Stimulated activated CD4-positive, alpha-beta T cell treated with anti-CD3 and anti-CD28 coated beads, TNF-alpha, amount 100 ng/mL, for 1 hour (primary cell): ENCODE measurements at regions not wholly inside any gene's neighbourhood (a gene's known extent, or its start where the extent isn't known, plus 50 kb on each side); places are given as distances from the start of the nearest gene placed in this dataset.
A peak's percentile ranks its signal among the peaks of the same experiment; 100 is the strongest.
"Not testable (repeated sequence)": the region's sequence is repeated elsewhere in the genome, so short reads cannot be mapped to it uniquely, and the experiment has no call there.

Experiments
- DNase-seq, 3 donors: peaks; one replicate each; pipeline ENCODE4 v3.0.0-alpha.2; 2020; ENCODE audit warnings: low read depth in 3 of 3, low spot score in 1 of 3

DNA sequence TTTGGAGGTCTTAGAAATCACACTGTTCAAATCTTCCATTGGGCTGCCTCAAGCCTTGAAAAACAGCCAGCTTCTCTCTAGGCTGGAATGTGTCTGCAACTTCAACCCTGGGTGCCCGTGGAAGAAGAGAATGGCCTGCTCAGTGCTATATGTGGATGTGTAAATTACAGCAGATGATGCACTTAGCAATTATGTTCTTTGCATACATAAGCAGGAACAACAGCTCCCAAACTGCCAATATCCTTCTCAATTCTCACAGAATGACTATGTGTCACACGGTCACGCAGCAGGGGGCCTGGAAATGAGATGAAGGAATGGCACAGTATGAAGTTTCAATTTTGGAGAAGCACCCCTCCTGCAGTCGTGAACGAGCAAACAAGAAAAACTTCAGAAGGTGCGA is 175.2 kb upstream of the SMARCA2 start:
- no peak for DNase-seq

DNA sequence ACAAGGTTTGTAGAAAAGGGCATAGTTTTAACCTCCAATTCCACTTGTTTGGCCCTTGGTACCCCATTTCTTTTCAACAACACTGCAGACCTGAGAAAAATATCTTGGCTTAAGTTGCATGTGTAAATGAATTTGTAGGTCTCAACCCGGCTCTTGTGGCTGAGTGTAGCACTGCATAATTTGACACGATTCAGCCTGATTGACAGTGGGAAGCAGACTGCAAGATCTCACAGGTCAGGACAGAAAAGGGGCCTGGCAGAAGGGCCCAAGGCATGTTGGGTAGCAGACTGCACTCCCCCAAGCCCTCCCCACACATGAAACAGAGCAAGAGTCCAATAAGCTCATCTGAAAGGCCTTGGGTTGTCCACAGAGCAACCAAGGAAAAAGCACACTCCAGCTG is 169.7 kb upstream of the SMARCA2 start:
- no peak for DNase-seq

DNA sequence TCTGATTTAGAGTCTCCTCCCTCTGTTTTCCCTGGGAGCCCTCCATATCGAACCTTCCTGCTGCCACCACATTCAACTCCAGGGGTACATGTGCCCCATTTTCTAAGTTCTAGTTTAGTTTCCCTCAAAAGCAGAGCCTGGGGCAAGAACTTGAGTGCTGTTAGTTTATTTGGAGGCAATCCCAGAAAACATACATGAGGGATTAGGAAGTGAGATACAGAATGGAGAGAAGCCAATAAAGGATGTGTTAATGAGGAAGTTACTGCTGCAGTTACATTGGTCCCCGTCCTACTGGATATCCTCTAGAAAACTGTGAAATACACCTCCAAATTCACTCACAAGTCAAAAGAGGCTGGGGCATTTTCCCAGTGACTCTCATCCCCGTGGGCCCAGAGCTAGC is 159.4 kb upstream of the SMARCA2 start:
- no peak for DNase-seq

DNA sequence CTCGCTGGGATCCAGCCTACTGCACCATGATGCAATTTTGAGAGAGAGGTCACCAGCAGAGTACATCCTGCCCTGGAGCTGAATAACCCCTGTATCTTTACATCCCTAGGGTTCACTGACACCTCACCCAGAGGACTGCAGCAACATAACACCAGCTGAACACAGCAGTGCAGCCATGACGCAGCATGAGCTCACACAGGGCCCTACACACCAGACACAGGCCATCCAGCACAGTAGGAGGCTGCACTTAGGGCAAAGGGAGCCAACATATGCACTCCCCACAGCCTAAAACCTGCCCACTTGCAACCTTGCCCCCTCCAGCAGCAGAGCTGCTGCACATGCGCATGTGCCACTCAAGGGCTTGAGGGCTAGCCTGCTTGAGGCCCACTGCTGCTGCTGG is 157.3 kb upstream of the SMARCA2 start:
- no peak for DNase-seq

DNA sequence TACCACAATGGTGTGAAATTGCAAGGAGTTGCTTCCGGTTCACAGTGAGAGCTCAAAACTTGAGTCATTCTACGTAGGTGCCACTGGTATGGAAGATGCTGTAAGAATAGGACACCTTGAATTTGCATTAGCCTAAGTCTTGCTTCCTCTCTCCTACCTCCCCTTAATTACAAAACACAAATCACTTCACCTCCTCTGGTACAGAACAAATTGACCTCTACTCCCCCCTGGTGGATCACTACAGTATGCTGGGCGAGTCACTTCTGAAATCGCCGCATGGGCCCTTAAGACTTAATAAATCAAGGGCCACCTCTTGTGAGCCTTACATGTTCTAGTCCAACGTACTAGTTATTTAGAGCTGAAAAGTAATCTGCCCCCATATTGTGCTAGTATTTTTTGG is 145.3 kb upstream of the SMARCA2 start:
- no peak for DNase-seq

DNA sequence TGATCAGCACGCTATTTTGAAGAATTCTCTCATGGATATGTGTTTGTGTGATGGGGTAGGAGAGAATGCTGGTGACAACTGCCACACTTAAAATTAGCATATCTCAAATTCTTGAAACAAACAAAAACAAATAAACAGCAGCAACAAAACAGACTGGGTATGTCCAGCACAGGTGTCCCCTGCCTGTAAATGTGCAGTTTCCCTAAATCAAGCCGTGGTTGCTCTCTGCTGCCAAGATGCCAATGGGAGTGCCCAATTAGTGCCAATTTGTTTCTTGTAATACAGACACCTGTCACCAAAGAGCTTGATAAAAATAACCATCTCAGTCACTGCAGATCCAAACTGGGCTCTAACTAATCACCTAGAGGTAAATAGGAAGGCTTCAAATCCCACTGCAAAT is 144.2 kb upstream of the SMARCA2 start:
- no peak for DNase-seq

DNA sequence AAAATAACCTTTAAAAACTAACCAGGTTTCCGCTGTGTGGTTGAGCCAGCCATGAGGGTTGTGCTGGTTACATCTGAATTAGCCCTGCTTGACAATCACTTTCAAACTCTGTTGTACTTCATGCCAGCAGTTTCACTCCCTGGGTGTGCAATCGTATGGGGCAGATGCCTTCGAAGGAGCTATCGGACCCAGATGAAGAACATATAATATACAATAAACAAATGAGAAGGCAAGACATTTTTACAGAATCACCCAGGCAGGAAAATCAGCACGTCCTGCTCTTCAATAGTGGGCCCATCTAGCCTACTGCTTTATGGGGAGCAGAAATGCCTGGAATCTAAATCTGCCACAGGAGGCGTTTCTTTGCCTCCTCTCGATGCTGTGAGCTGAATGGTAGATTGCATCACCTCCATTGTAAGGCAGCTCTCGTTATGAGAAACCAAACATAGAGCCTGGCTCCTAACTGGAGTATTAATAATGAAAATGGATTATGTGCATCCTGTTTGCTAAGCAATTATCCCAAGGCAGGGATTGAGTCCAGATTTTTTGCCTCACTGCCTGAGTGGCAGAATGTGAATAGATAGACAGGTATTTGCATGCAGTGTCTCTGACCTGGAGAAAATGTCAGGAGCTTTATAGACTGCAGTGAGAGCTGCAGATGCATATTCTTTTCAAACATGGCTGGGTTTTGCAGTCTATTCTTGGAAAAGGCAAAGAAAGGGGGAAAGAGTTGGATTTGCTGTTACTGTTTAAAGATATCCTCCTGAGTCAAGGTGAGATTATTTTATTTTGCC is 143.3 kb upstream of the SMARCA2 start:
- no peak for DNase-seq

DNA sequence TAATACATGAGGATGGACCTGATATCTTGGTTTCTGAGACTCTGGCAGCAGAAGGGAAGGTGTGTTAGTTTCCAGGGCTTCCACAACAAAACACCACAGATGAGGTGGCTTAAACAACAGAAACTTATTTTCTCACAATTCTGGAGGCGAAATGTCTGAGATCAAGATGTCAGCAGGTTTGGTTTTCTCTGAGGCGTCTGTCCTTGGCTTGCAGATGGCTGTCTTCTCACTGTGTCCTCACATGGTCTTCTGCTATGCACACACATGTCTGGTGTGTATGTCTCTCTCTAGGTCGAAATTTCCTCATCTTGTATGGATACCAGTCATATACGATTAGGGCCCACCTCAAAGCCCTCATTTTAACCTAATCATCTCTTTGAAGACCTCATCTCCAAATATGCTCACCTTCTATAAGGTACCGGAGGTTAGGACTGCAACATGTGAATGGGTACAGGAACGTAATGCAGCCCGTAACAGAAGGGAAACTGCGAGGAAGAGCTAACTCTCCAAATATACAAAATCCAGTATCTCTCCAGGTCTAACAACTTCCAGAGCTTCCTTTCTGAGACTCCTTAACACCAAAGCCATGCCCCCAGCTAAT is 139.8 kb upstream of the SMARCA2 start:
- DNase-seq = no peak

DNA sequence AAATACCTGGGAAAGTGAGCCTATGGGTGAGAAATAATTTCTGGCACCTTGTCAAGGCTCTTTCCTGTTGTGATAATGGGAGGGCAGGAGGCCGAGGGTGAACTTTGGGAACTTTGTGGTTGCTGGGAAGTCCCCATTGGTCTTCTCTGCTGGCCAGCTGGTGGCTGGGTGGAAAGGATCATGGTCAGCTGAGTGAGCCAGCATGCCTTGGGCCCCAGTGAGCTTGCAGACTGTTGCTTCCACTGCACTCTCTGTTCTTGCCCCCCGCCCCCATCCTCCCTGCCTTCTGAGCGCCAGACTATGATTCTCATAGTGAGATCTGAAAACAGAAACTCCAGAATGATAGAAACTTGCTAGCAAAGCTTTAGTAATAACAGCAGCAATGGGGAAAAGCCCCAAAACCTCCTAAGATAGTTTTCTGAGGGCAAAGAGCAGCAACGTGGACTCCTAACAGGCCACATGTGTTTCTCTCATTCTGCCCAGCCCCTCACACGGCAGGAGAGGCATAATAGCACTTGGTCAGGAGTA is 139.2 kb upstream of the SMARCA2 start:
- DNase-seq = peak in 1 of 3 donors; percentile 56

DNA sequence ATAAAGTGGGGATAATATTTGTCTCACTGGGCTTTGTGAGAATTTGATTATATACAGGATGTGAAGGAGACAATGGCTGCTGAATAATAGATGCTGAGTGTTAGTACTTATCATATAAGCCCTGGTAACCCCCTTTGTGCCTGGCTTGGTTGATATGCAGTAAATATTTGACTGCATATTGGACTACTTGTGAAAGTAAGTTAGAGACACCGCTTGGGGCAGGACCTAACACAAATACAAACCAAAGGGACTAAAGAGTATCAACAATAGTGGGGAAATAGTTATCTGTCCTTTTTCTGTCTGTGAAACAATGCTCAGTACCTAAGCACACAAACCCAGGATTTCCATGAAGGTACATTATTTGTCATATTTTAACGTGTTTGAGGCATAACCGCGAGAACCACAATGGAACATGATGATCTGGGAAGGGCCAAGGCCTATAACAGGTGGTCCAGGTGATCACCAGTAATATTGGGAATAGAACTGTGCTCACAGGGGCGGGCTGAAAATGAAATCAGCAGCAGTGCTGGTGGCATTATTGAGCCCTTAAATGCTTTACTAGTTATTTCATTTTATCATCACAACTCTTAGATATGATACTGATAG is 138.2 kb upstream of the SMARCA2 start:
- no peak for DNase-seq

DNA sequence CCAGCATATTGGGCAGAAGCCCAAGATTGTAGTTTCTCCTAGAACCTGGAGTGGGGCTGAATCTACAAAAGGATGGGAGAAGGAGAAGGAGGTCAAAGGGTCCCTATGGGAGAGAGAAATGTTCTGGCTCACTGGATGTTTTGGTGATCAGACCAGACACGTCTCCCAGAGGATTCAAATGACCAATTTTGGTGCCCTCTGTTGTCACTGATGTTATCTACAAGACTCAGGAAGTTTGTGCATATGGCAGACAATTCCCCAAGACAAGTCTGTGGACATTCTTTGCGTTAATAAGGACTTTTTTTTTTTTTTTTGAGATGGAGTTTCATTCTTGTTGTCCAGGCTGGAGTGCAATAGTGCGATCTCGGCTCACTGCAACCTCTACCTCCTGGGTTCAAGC is 137.2 kb upstream of the SMARCA2 start:
- DNase-seq = no peak

DNA sequence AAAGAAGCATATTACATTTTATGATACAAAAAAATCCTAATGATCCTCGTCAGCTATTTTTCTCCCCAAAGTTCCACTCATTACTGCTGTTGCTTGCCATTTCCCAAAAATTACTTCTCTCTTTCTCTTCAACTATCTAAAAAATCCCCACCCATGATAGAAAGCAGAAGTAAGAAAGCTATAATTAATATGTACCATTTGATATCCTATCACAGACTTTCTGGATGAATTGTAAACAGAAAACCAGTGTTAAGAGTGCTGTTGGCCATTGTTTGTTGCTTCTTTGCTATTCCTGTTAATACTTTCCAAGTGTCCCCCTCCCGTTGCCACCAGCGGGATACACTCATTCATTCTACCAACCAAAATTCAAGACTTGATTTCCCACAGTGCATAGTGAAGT is 136.3 kb upstream of the SMARCA2 start:
- DNase-seq = no peak

DNA sequence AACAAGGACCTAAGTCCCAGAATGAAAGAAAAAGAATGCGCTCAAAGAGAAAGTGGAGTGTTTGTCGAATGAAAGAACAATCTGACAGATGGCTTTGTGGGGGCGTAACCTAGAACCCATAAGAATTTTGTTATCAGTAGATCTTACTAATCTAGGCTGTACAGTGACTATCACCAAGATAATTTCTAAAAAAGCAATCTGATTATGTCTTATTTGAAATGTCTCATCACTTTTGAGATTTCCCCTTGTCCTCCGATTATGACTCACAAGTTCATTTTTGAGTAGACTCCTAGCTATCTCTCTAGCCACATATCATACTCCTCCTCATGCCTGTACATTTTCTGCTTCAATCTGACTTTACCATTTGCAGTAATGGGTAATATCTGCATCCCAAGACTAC is 135.6 kb upstream of the SMARCA2 start:
- DNase-seq = no peak

DNA sequence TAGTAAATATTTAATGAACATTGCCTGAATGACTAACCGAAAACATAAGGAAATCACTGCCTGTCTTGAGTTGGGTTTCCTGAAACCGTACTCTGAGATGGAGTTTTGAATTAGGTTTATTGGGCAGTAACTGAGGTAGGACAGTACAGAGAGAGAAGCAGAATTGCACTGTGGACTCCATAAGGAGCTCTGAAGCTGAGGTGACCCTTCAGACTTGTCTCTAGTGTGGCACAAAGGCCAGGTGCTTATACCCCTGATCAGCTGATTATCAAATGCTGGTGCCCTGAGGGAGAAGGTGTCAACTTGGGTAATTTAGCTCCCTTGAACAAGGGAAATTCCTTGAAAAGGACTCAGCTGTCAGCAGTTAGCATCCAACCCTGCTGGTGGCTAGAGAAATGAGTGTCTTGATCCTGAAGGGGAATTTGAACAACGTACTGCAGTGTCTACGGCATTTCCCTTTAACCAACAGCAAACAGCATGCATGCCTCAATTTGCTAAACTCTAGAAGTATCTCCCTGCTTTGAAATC is 135.0 kb upstream of the SMARCA2 start:
- no peak for DNase-seq

DNA sequence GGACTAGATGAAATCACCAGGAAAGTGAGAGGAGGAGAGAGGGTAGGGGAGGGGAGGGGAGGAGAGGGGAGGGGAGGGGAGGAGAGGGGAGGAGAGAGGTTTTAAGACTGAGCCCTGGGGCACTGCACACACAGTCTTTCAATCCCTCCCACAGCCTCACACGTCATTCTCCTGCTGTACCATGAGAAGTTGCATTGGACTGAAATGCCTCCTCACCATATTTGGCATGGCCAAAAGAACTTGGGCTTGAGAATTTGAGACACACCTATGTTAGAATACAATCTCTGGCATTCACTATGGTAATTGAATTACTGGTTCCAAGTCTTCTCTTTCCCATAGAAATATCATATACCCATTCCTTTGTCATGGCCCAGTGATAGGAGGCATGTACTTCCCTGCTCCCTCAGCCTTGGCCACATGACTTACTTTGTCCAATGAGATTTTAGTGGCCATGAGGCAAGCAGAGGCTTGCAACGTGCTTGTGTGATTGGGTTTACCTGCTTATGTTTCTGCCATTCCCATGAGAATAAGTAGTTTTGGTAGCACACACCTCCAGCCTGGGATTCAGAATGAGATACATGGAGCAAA is 133.3 kb upstream of the SMARCA2 start:
- no peak for DNase-seq

DNA sequence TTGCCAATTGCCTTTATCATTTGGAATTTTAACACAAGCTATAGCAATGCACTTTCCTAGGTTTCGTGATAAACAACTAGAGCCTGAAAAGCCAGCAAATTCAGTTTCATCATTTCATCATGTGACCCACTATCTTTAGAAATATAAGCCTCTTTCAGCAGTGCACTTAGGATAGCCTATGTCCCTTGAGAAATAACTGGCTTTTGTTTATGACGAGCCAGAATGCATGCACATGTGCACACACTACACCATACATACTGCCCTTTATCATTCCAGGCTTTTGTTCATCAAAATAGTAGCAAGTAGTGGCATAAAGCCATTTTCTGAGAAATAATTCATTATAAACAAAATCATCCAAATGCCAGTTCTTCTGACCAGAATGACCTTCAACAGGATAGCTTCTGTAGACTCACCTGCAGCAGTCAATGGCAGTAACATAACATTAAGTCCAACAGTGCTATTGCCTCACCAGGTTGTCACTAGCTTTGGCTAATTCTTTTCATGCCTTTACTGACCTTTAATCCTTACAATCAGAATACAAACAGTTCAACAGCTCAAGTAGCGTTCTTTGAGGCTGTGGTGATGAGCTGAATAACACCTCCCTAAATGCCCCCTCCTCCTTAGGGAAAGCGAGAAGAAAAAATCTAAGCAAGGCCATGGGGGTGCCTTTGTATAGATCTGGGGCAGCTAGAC is 132.3 kb upstream of the SMARCA2 start:
- DNase-seq = no peak

DNA sequence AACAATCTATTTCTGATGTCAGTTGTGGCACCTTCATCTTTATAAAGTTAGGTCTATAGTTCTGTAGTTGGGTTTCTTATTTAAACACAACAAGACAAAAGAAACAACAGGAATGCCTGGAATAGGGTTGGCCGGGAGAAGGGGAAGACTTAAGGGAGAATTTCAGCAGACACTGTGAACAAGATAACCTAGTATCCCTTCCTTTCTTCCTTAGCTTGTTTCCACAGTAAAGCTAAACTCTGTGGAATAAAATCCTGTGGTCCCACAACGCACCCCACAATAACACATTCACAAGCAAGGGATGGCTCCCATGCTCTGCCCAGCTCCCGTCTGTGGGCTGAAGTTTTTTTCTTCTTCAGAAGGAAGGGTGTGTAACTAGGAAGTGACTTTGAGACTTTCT is 124.9 kb upstream of the SMARCA2 start:
- no peak for DNase-seq

DNA sequence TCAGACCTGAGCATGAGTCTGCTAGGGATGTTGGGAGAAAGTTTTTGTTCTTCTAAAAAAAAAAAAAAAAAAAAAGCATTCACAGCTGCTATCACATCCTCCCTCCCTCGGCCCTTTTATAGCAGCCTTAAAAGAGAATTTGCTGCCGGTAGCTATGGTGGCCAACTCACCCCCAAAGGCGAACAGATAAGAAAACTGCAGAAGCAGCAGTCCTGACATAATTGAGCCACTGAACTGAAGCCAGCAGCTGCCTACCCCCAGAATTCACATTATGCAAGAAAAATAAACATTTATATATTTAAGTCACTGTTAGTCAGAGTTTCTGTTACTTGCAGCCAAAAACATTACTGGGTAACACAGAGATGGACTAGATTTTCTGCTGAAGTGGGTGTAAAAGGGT is 124.3 kb upstream of the SMARCA2 start:
- DNase-seq = no peak

DNA sequence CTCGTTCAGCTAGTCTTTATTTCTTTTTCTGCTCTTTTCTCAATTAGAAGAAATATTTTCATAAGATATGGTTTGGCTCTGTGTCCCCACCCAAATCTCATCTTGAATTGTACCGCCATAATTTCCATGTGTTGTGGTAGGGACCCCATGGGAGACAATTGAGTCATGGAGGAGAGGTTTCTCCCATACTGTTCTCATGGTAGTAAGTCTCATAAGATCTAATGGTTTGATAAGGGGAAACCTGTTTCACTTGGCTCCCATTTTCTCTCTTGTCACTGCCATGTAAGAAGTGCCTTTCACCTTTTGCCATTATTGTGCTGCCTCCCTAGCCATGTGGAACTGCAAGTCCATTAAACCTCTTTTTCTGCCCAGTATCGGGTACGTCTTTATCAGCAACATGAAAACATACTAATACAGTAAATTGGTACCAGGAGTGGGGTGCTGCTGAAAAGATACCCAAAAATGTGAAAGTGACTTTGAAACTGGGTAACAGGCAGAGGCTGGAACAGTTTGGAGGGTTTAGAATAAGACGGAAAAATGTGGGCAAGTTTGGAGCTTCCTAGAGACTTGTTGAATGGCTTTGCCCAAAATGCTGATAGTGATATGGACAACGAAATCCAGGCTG is 112.0 kb upstream of the SMARCA2 start:
- not testable (repeated sequence) for DNase-seq

DNA sequence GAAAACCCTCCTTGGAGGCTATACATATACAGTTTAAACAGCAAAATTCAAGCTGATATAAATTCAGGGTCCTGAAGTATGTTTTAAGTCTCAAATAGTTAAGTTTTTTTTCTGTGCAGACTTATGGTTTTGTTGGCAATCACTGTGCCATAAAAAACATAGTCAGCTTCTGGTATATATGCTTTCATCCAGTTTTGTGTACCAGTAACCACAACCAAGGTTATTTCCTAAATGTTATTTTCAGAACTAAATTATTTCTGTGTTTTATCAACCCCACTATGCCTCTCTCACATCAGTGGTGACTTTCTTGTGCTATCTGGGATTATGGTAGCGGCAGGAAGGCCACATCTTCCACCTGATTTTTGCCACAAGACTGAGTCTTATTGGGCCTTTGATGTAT is 107.7 kb upstream of the SMARCA2 start:
- DNase-seq = no peak

DNA sequence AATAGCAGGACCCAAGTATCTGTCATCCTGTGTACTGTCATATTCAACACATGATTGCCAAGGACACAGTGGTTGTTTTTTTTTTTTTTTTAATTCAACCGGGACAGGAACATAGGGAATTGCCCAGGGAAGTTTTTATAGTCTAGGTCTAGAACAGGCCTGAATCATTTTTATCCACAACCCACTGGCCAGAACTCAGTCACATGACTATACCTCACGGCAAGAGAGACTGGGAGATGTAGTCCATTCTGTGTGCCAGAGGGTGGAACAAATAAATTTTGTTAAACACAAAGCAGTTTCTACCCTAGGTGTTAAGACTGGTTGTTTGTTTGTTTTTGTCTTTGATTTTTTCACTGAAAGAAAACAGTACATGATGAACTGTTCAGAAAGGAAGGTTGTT is 105.8 kb upstream of the SMARCA2 start:
- no peak for DNase-seq
